Neutrophil (primary cell): ENCODE measurements at regions not wholly inside any gene's neighbourhood (a gene's known extent, or its start where the extent isn't known, plus 50 kb on each side); places are given as distances from the start of the nearest gene placed in this dataset.
"Not testable (repeated sequence)": the region's sequence is repeated elsewhere in the genome, so short reads cannot be mapped to it uniquely, and the experiment has no call there.

ENCODE experiments used
- H3K27ac ChIP-seq: fragments of 200-600 bp; sonication (generic); 2 replicates; pipeline ENCODE4 v1.5.1; 2016; ENCODE audit warnings: mild to moderate bottlenecking, moderate library complexity
- H3K27me3 ChIP-seq: fragments of 200-600 bp; sonication (generic); 2 replicates; pipeline ENCODE4 v1.6.0; 2016; ENCODE audit warnings: mild to moderate bottlenecking
- H3K36me3 ChIP-seq: fragments of 200-600 bp; sonication (generic); 2 replicates; pipeline ENCODE4 v1.5.1; 2017
- H3K4me1 ChIP-seq, 2 experiments: fragments of 200-600 bp in 1 of 2; sonication (generic) in 1 of 2; 1 replicate in 1 of 2; 2 replicates in 1 of 2; pipeline versions ENCODE4 v1.5.1 to v1.6.1; 2013 to 2016; ENCODE audit warnings: low read depth in 1 of 2, low read length in 1 of 2, mild to moderate bottlenecking in 1 of 2, moderate library complexity in 1 of 2; ENCODE audit not compliant: control insufficient read depth in 1 of 2, insufficient read depth in 1 of 2
- H3K4me3 ChIP-seq, 2 experiments: fragments of 200-600 bp in 1 of 2; sonication (generic) in 1 of 2; 1 replicate in 1 of 2; 2 replicates in 1 of 2; pipeline ENCODE4 v1.5.1; 2013 to 2016; ENCODE audit warnings: low read depth in 1 of 2, low read length in 1 of 2, mild to moderate bottlenecking in 1 of 2, moderate library complexity in 1 of 2
- H3K9me3 ChIP-seq: fragments of 200-600 bp; sonication (generic); 2 replicates; pipeline ENCODE4 v1.5.1; 2016
- CTCF ChIP-seq: fragments of 200-600 bp; sonication (generic); IDR thresholded peaks from 2 replicates; pipeline ENCODE4 v1.5.1; 2016; ENCODE audit warnings: antibody characterized with exemption

- TF ChIP-seq CTCF, result no peak
- Histone ChIP-seq H3K9me3 (no peaks in the 10 kb centered on the region), H3K27ac (no peak overlapping the region), H3K27me3 (peaks cover 76% of the 10 kb centered on the region), H3K36me3 (no peaks in the 10 kb centered on the region), H3K4me3 (no peak overlapping the region), H3K4me1 (no peaks in the 10 kb centered on the region)
Observed at GRCh38 chr6:27532820-27533538, 60.1 kb upstream of the ZNF184 start.

GRCh38 chr6:27531772-27532459 is 59.0 kb upstream of the ZNF184 start:
- H3K9me3 ChIP-seq, result no peaks in the 10 kb centered on the region
- TF ChIP-seq CTCF, result no peak
- H3K36me3 ChIP-seq, result no peaks in the 10 kb centered on the region
- H3K4me3 ChIP-seq, result no peak overlapping the region
- H3K27me3 ChIP-seq, result peaks cover 66% of the 10 kb centered on the region
- H3K27ac ChIP-seq, result no peak overlapping the region
- H3K4me1 ChIP-seq, result no peaks in the 10 kb centered on the region

- not testable (repeated sequence) for H3K36me3 ChIP-seq, H3K9me3 ChIP-seq, H3K4me1 ChIP-seq, H3K27ac ChIP-seq, H3K4me3 ChIP-seq
- H3K27me3 ChIP-seq, result peaks cover 50% of the 10 kb centered on the region
Observed at GRCh38 chr6:27529796-27530195, 56.9 kb upstream of the ZNF184 start.

- H3K27me3 ChIP-seq, result peaks cover 40% of the 10 kb centered on the region
- H3K4me3 ChIP-seq, result no peak overlapping the region
- H3K9me3 ChIP-seq, result no peaks in the 10 kb centered on the region
- TF ChIP-seq CTCF, result no peak
- no peak overlapping the region for H3K27ac ChIP-seq
- H3K36me3 ChIP-seq, result no peaks in the 10 kb centered on the region
- H3K4me1 ChIP-seq, result no peaks in the 10 kb centered on the region
Observed at GRCh38 chr6:27528714-27529113, 55.8 kb upstream of the ZNF184 start.
